HG02981 (cell line): ENCODE measurements at regions not wholly inside any gene's neighbourhood (a gene's known extent, or its start where the extent isn't known, plus 50 kb on each side); places are given as distances from the start of the nearest gene placed in this dataset.

ENCODE experiments used
- ATAC-seq: cut with Tn5 transposase; IDR thresholded peaks from one replicate; pipeline ENCODE4 v1.9.1; 2021; ENCODE audit warnings: mild to moderate bottlenecking, moderate library complexity; ENCODE audit not compliant: unreplicated experiment

DNA sequence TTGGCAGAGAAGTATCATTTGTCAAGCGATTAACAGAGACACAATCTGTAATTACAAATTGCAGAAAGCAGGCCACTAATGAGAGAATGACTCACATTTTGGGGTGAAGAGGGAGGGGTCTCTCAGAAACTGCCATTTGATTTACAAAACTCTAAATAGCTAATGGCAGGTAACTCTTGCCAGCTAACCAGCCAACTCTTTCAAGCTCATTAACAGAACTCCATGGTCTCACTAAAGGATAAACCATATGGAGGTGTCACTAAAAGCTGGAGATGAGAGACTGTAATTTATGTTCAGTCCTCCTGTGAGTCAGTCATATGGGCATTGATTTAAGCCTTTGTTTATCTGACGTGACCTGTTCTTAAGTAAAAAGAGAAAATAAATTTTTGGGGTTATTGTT, 336.4 kb downstream of the FOXG1 start:
- ATAC-seq: no peak

DNA sequence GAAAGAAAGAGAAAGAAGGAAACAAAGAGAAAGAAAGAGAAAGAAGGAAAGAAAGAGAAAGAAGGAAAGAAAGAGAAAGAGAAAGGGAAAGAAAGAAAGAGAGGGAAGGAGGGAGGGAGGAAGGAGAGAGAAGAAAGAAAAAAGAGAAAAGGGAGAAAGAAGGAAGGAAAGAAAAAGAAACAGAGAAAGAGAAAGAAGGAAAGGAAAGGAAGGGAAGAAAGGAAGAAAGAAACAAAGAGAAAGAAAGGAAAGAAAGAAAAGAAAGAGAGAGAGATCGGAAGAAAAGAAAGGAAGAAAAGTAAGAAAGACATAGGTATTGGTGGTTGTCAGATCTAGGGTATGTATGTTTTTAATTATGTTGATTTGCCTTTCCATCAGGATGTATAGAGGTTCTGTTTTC, 342.3 kb downstream of the FOXG1 start:
- no peak for ATAC-seq

DNA sequence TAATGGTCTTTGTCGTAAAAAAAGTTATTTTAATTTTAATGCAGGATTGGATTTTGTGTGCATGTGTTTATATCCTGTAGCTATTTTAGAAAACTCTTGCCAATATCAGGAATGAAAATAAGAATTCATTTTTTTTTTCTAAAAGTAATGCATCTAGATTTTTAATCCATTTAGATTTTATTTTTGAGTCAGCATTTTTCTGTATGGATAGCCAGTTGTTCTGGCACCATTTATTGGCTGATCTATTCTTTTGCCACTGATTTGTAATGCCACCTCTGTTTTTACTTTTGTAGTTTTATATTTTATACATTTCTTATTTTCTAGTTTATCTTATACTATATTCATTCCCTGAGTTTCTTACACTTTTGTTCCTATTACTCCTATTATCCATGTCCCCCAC, 343.0 kb downstream of the FOXG1 start:
- no peak for ATAC-seq

DNA sequence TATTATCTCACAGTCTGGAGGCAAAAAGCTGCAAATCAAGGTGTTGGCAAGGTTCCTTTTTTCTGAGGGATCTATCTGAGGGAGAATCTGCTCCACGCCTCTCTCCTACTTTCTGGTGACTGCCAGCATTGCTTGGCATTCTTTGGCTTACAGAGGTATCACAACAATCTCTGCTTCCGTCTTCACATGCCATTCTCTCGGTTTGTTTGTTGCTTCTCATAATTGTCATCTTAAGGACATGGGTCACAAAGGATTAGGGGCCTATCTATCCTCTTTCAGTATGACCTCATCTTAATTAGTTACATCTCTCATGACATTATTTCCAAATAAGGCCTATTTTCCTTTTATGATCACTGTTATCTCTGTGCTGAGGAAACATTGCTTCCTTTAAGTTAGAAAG, 345.0 kb downstream of the FOXG1 start:
- ATAC-seq: no peak

DNA sequence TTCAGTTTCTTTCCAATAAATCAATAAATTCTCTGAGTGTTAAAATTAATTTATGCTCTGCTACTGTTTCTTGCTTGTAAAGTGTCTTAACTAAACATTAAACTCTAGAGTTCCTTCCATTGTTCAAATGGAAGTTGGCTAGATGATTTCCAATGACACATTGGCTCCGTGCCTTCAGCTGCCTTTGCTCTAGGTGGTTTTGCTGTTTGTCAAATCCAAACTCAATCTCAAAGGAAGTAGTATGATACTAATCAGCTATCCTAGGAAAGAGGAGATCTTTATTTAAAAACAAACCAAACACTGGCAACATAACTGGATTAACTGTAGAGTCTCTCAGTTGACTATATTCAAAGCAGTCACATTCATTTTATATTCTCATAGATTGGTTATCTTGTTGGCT, 356.4 kb downstream of the FOXG1 start:
- ATAC-seq: no peak

DNA sequence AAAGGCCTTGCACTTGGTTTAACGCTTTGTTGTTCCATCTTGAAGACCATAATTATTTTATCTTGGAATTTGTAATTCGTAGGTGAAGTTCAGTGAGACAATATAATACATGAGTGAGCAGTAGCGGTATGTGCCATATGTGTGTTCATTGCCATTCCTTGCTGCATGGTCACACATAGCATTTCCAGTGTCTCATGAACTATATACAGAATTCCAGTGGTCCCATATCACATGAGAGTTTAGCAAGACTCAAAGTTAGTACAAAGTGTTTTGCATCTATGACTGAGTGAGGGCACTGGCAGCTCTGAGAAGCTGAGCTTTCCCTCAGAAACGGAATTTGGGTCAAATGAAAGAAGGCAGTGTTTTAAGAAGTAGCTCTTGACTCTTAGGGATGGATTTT, 359.8 kb downstream of the FOXG1 start:
- ATAC-seq: no peak

DNA sequence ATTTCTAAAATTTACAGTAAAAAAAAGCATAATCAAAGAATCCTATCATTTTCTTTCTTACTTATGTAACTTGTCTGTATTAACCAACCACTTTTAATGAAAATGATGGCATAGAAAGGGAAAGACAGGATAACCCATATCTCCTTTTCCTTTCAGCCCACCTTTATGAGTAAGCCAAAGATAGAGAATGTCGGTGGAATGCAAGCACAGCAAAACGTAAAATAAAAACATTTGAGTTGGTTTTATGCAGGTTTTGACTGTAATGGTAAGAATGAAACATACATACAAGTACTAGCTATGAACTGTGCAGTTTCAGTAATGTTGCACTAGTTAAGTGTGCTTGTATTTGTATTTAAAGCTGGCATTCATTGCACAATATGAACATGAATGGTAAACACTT, 360.3 kb downstream of the FOXG1 start:
- no peak for ATAC-seq

DNA sequence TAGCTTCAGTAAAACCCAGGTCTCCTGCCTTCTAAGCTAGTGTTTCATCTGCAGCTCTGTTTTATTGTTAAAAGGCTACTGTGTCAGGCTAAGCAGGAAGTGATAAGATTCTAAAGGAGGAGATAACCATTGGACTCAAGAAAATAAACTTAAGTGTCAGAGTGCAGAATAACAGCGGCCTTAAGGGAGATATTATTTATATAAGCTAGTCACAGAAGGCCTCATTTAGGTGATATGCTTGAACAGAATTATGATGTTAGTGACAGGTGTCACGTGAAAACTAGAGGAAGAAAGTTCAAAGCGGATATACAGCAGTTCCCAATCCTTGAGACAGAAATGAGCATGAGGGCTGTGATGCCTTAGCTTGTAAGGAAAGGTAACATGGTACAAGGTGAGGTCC, 373.4 kb downstream of the FOXG1 start:
- no peak for ATAC-seq

DNA sequence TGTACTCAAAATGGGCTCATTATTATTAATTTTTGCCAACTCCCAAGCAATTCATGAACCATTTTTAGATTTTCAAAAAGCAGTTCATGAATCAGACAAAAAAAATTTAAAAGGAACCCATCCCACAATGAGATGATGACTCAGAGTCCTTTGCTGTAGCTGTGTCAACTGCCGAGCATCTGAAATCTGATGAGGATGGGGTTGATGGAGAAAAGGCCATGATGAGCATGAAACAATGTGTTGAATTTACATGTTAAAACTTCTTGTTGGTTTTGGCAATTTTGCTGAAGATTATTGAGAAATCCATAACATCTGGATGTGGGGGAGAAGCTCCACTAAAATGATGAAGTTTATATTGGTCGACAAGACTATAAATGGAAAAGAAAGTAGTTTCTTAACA, 378.0 kb downstream of the FOXG1 start:
- no peak for ATAC-seq

DNA sequence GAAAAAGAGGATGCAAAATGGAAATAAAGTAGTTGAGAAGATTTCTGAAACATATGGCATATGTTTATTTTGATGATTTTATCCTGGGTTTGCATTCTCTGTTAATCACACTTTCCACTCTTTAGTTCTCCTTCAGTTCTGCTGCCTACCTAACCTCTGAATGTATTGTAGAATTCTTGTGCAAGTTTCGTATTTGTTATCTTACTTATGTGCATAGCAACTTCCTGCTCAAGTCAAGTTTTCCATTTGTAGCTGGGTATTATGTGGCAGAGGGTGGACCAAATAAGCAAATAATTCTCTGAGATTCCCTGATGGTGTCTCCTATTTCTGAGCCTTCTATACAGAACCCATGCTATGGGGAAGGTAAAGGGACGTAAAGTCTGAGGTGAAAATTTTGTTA, 381.6 kb downstream of the FOXG1 start:
- ATAC-seq: no peak

DNA sequence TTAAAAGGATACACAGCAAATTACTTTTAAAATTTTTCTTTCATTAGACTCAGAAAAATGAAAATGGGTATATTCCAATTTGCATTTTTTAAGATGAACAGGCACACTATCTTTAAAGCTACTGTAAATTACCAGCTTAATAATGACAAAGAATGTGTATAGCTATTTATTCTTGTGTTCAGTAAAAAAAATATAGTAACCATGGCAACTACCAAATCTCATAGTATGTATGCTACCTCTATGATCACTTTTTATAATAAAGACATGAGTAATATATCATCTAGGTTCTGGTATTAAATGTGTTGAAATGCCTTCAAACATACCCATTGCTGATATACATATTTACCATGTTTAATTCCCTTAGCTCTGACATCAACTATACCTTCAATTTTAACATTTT, 383.2 kb downstream of the FOXG1 start:
- ATAC-seq: no peak

DNA sequence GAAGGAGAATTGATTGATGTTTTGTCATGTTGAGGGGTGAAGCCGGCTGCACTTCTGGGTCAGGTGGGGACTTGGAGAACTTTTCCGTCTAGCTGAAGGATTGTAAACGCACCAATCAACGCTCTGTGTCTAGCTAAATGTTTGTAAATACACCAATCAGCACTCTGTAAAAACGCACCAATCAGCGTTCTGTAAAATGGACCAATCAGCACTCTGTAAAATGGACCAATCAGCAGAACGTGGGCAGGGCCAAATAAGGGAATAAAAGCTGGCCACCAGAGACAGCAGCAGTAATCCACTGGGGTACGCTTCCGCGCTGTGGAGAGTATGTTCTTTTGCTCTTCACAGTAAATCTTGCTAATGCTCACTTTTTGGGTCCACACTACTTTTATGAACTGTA, 384.1 kb downstream of the FOXG1 start:
- no peak for ATAC-seq

DNA sequence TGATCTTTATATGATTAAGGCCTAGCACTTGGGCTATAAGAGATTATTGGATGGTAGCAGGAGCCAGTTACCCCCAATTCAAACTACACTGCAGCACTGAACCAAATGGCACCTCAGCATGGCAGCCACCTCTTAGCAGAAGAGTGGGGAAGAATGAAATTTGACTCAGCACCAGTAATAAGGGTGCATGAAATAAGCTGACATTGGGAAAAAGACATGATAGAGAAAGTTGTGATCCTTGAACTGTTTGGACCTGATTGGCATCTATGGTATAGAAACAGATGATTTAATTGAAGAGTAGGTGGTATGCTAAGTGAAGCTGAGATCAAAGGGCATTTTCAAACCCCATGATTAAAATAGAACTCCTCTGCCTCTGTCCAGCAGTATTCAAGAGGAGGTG, 389.5 kb downstream of the FOXG1 start:
- ATAC-seq: no peak

DNA sequence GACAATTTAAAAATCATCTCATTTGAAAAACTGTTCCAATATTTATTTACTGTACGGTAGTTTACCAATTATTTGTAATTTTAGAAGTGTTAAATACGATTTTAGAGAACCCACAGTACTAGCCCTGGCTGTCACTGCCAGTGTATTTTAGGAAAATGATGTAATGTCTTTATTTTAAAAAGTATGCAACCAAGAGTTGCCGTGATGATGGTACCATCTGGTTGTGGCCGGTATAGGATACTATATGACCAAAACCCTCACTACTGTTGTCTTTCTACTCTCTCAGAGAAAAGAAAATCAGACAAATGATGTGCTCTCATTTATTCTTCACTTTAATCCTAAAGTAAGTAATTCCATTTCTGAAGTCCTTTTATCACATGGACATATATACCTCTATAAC, 395.0 kb downstream of the FOXG1 start:
- no peak for ATAC-seq

DNA sequence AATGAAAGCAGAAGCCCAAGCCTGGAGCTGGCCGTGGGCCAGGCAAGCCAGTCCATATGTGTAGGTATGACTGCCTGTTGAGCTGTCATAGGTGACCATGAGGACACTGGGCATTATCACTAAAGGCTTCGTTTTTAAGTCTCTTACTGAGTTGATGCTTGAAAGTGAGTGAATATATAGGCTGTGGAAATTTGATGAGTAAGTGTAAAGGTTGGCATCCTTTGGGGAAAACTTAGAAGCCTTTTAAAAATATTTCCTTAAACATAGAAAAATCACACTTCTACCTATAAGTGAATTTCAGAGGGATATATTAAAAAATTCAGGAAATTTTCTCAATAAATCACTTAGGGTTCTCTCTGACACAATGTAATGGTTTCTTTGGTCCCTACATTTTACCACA, 396.5 kb downstream of the FOXG1 start:
- no peak for ATAC-seq

DNA sequence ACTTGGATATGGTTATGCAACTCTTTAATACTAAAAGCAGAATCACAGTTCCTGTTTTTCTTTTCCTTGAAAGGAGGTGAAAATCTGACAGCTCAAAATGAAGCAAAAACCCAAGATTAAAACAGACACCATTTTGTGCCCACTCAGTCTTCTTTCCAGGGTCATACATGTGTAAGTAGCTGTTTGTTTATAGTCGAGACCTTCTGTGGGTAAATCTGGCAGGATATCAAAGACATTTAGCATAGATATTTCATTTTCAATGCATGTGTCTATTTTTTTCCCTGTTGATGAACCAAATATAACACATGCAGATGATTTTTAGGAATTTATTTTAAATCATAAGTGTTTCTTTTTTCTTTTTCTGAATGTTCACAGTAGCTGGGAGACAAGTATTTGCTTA, 398.8 kb downstream of the FOXG1 start:
- ATAC-seq: no peak

DNA sequence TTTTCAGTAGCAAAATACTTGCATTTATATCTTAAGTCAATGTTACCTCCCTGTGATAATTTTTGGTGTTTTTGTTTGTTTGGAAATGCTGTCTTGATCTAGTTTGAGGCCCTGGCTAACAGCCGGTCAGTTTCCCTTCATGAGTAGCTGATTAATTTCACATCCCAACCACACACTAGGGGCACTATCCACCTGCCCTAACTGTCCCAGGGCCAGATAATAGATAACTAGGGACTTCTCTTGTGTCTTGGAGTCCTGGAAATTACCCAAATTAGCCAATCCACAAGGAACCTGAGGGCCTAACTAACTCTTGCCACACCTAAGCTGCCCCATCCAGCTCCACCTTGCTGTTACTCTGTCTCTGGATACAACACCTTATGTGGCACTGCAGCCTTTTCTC, 399.9 kb downstream of the FOXG1 start:
- no peak for ATAC-seq

DNA sequence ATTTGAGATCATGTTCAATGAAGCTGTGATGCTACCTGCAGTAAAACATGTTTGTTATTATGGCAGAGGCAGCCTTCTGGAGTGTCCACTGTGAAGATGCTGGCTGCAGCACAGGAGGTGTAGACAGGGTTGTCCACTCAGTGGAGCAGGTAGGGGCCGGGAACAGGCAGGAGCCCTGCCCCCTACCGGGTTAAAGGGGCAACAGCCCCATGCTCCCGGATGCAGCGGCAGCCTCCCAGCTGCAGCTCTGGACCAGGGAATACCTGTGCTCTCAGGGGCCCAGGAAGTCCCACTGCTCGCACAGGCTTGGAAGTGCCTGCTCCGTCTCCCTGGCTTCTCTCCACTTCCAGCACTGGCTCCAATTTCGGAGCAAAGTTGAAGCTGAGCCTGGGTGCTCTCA, 401.6 kb downstream of the FOXG1 start:
- no peak for ATAC-seq

DNA sequence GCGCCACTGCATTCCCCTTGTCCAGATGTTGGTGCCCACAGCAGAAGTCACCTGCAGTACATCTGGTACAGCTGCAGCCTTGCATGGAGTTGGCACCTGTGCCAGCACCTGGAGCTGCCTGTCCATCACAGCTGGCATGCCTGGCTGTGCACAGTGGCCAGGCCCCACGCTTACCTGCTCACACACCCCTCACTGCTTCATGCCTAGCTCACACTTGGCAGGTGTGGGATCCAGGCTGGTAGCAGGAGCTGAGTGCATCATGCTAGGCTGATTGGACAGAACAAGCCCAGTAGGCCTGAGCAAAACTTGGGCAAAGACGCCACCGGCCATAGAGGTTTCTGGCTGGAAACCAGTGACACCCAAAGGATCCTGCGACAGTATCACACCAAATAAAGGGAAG, 402.8 kb downstream of the FOXG1 start:
- ATAC-seq: no peak

DNA sequence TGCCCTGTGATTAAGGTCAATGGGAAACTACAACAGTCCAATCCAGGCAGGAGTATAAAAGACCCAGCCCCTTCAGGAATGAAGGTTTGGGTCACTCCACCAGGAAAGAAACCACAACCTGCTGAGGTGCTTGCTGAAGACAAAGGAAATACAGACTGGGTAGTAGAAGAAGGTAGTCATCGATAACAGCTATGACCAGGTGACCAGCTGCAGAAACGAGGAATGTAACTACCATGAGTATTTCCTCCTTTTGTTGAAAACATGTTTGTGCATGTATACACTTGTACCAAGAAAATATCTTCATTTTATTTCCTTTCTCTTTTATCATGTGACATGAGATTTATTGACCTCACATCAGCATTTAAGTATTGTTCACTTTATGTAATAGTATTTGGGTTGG, 409.1 kb downstream of the FOXG1 start:
- ATAC-seq: no peak

DNA sequence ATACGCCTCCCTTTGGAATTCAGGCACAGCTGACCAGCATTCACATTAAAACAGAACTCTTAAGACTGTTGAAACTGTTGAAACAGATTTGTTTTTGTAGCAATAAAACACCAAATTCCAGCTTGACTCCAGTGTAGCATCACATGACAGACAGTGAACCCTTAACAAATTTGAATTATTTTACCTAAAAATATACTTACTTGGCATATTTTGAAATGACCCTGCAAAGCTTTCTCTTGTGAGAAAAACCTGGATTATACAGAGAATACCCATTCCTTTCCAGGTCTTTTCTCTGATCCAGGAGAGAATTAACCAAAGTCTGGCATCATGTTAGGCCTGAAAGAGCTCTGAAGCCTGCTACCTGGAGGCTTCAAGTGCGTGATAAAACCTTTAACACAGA, 410.3 kb downstream of the FOXG1 start:
- ATAC-seq: no peak

DNA sequence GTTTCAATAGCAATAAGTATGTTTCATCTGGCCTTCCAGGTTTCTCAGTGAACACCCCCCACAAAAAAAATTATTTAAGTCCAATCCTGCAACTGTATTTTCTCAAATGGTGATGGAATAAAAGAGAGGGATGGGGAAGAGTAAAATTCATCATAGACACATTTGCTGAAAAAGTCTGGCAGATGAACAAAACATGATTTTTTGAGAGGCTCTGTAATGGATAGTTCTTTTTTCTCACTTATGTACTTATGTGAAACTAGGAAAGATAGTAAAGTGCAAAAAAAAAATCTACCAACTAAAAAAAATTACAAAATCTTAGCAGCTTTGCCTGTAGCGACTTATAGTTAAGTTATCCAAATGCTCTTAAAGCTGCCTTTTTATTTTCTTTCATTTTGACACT, 412.4 kb downstream of the FOXG1 start:
- no peak for ATAC-seq

DNA sequence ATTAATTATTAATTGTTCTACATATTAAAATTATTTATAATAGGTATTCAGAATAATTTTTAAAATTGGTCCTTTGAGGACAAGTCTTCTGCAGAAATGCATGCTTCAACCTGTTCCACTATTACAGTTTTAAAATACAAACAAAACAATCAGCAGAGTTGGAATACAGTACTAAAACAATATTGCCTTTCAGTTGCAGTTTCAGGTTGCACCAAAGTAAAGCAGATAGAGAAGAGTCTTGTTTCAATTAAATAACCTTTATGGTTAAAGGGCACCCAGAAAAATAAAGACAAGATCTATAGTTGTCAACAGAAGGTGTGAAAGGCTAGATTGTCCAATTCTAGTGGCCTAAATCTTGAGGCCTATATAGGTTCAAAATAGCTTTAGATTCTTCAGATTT, 424.5 kb downstream of the FOXG1 start:
- ATAC-seq: no peak

DNA sequence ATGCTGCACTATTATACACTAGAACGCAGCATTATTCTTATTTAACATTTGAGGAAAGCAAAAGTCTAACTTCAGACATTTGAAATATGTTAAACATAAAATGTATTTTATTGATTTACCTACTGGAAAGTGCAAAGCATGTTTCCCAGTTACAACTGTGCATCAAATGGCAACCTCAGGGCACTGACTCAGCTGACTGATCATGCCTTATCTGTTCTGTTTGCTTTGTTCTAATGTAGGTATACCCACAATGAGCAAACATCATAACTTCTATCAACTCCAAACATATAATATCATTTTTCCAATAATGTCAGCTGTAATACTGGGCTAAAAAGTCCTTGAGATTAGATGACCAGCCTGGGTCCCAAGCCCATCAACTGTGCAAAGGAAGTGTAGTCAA, 431.0 kb downstream of the FOXG1 start:
- ATAC-seq: no peak
